Liver (tissue), 3 donors: ENCODE measurements at regions not wholly inside any gene's neighbourhood (a gene's known extent, or its start where the extent isn't known, plus 50 kb on each side); places are given as distances from the start of the nearest gene placed in this dataset.

Experiments used
- EGR1 ChIP-seq, 2 donors: IDR thresholded peaks; 2 replicates each; pipeline ENCODE4 v1.6.1; 2016 to 2018; ENCODE audit warnings: antibody characterized with exemption in 2 of 2, low read depth in 2 of 2
- FOXA2 ChIP-seq: IDR thresholded peaks from 2 replicates; pipeline ENCODE4 v1.6.1; 2016; ENCODE audit warnings: antibody characterized with exemption
- GABPA ChIP-seq, 2 donors: IDR thresholded peaks in 1 of 2; conservative IDR thresholded peaks in 1 of 2; 2 replicates each; pipeline ENCODE4 v1.6.1; 2016; ENCODE audit warnings: antibody characterized with exemption in 2 of 2, mild to moderate bottlenecking in 1 of 2, moderate library complexity in 1 of 2
- HNF4G ChIP-seq: IDR thresholded peaks from 2 replicates; pipeline ENCODE4 v1.6.1; 2016; ENCODE audit warnings: antibody characterized with exemption
- JUND ChIP-seq, 2 donors: IDR thresholded peaks; 2 replicates each; pipeline ENCODE4 v1.6.1; 2016; ENCODE audit warnings: antibody characterized with exemption in 2 of 2
- RAD21 ChIP-seq, 2 donors: IDR thresholded peaks; 2 replicates each; pipeline ENCODE4 v1.6.1; 2016; ENCODE audit warnings: antibody characterized with exemption in 2 of 2, mild to moderate bottlenecking in 2 of 2
- RXRA ChIP-seq, 2 donors: IDR thresholded peaks; 2 replicates each; pipeline ENCODE4 v1.6.1; 2017 to 2018; ENCODE audit warnings: antibody characterized with exemption in 2 of 2, mild to moderate bottlenecking in 1 of 2
- SP1 ChIP-seq: IDR thresholded peaks from 2 replicates; pipeline ENCODE4 v1.6.1; 2018; ENCODE audit warnings: antibody characterized with exemption, mild to moderate bottlenecking
- TF ChIP-seq, protein P1 (sequence below): fragments of 150-350 bp; IDR thresholded peaks from 2 replicates; pipeline ENCODE4 v1.5.1; 2017; ENCODE audit warnings: improper control_type of control experiment, low read depth, low read length; ENCODE audit not compliant: missing input control
- TF ChIP-seq, protein P2 (sequence below): IDR thresholded peaks from 2 replicates; pipeline ENCODE4 v1.6.1; 2016; ENCODE audit warnings: antibody characterized with exemption, mild to moderate bottlenecking
- TF ChIP-seq, protein P3 (sequence below): IDR thresholded peaks from 2 replicates; pipeline ENCODE4 v1.6.1; 2016; ENCODE audit warnings: antibody characterized with exemption
- TF ChIP-seq, protein P4 (sequence below): IDR thresholded peaks from 2 replicates; pipeline ENCODE4 v1.6.1; 2016; ENCODE audit warnings: antibody characterized with exemption
- donor health status: healthy.
- donor health status: healthy.

DNA sequence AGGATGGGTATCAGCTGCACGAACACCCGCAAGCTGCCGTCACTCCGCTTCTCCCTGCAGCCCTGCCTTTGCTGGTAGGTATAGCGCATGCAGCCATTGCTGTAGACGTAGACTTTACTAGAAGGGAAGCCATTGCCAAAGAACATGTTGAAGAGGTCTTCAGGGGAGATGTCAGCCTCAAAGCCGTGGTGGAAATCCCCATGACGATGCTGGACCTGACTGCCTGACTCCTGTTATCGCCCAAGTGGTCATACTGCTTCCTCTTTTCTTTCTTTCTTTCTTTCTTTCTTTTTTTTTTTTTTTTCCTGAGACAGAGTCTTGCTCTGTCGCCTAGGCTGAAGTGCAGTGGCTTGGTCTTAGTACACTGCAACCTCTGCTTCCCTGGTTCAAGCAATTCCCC is 68.7 kb upstream of the SPRED2 start:
- TF ChIP-seq, protein P1, sequence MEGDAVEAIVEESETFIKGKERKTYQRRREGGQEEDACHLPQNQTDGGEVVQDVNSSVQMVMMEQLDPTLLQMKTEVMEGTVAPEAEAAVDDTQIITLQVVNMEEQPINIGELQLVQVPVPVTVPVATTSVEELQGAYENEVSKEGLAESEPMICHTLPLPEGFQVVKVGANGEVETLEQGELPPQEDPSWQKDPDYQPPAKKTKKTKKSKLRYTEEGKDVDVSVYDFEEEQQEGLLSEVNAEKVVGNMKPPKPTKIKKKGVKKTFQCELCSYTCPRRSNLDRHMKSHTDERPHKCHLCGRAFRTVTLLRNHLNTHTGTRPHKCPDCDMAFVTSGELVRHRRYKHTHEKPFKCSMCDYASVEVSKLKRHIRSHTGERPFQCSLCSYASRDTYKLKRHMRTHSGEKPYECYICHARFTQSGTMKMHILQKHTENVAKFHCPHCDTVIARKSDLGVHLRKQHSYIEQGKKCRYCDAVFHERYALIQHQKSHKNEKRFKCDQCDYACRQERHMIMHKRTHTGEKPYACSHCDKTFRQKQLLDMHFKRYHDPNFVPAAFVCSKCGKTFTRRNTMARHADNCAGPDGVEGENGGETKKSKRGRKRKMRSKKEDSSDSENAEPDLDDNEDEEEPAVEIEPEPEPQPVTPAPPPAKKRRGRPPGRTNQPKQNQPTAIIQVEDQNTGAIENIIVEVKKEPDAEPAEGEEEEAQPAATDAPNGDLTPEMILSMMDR = no peak
- TF ChIP-seq, protein P2, sequence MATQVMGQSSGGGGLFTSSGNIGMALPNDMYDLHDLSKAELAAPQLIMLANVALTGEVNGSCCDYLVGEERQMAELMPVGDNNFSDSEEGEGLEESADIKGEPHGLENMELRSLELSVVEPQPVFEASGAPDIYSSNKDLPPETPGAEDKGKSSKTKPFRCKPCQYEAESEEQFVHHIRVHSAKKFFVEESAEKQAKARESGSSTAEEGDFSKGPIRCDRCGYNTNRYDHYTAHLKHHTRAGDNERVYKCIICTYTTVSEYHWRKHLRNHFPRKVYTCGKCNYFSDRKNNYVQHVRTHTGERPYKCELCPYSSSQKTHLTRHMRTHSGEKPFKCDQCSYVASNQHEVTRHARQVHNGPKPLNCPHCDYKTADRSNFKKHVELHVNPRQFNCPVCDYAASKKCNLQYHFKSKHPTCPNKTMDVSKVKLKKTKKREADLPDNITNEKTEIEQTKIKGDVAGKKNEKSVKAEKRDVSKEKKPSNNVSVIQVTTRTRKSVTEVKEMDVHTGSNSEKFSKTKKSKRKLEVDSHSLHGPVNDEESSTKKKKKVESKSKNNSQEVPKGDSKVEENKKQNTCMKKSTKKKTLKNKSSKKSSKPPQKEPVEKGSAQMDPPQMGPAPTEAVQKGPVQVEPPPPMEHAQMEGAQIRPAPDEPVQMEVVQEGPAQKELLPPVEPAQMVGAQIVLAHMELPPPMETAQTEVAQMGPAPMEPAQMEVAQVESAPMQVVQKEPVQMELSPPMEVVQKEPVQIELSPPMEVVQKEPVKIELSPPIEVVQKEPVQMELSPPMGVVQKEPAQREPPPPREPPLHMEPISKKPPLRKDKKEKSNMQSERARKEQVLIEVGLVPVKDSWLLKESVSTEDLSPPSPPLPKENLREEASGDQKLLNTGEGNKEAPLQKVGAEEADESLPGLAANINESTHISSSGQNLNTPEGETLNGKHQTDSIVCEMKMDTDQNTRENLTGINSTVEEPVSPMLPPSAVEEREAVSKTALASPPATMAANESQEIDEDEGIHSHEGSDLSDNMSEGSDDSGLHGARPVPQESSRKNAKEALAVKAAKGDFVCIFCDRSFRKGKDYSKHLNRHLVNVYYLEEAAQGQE = no peak
- TF ChIP-seq GABPA (IDR thresholded peaks at IDR 0.05 in 1 of 2, conservative IDR thresholded peaks at IDR 0.05 in 1 of 2) (no peak), SP1 (no peak), JUND (IDR thresholded peaks at IDR 0.05) (no peak), RAD21 (IDR thresholded peaks at IDR 0.05) (no peak), RXRA (IDR thresholded peaks at IDR 0.05) (no peak), HNF4G (no peak), EGR1 (IDR thresholded peaks at IDR 0.05; ENCODE audit: low read depth in 2 of 2) (no peak), FOXA2 (no peak)
- TF ChIP-seq, protein P3, sequence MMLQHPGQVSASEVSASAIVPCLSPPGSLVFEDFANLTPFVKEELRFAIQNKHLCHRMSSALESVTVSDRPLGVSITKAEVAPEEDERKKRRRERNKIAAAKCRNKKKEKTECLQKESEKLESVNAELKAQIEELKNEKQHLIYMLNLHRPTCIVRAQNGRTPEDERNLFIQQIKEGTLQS = no peak
- TF ChIP-seq, protein P4, sequence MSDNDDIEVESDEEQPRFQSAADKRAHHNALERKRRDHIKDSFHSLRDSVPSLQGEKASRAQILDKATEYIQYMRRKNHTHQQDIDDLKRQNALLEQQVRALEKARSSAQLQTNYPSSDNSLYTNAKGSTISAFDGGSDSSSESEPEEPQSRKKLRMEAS = no peak
